Colonic mucosa (tissue), 4 donors: ENCODE measurements at regions not wholly inside any gene's neighbourhood (a gene's known extent, or its start where the extent isn't known, plus 50 kb on each side); places are given as distances from the start of the nearest gene placed in this dataset.

Experiments used
- DNase-seq: peaks from one replicate; pipeline ENCODE4 v3.0.0-alpha.2; 2020
- H3K27ac ChIP-seq: fragments of 200-600 bp; one replicate; pipeline ENCODE4 v1.8.0; 2021
- H3K27me3 ChIP-seq: fragments of 200-600 bp; one replicate; pipeline ENCODE4 v1.8.0; 2021
- H3K36me3 ChIP-seq: fragments of 200-600 bp; one replicate; pipeline ENCODE4 v1.8.0; 2021
- H3K4me1 ChIP-seq: fragments of 200-600 bp; one replicate; pipeline ENCODE4 v1.8.0; 2021; ENCODE audit warnings: mild to moderate bottlenecking
- H3K4me3 ChIP-seq: fragments of 200-600 bp; one replicate; pipeline ENCODE4 v1.8.0; 2021
- H3K9ac ChIP-seq, 2 donors: one replicate each; pipeline ENCODE4 v1.7.0; 2013; ENCODE audit warnings: control low read depth in 2 of 2, low read depth in 2 of 2, low read length in 2 of 2
- H3K9me3 ChIP-seq: fragments of 200-600 bp; one replicate; pipeline ENCODE4 v1.8.0; 2021
- intact Hi-C: fragments of 100-400 bp; cut with DNase I; formaldehyde crosslinking; loops from one replicate; pipeline ENCODE4 v1.14.1; 2022
- TF ChIP-seq, protein P1 (sequence below): fragments of 200-600 bp; IDR thresholded peaks from one replicate; pipeline ENCODE4 v1.8.0; 2022; ENCODE audit warnings: antibody characterized with exemption, mild to moderate bottlenecking
- donor health status: healthy.
- donor health status: DM: no; HTN: no; CAD: no.
- donor health status: DM: no; HTN: no; CAD: no.

DNA sequence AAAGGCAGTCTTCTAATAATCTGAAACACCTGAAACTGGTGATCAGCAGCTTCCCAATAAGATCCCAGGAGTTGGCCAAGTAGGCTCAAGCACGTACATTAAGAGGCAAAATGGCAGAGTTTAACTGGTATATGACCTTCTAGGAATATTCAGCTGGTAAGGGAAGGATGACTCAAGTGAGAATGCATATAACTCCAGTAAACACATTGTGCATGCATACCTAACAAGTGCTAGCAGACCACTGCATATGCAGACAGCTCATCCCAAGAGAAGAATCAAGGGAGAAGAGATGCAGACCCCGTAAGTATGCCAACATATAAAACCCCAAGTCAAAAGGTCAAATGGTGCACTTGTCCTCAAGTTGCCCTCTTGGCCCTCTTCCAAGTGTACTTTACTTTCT, 73.0 kb upstream of the ZRANB2 start:
- no peak for DNase-seq
- no peaks in the 10 kb centered on the region for H3K27me3 ChIP-seq
- H3K27ac ChIP-seq, result no peak overlapping the region
- no peak overlapping the region for H3K9ac ChIP-seq
- no peaks in the 10 kb centered on the region for H3K36me3 ChIP-seq
- no peak overlapping the region for H3K4me3 ChIP-seq
- TF ChIP-seq, protein P1, sequence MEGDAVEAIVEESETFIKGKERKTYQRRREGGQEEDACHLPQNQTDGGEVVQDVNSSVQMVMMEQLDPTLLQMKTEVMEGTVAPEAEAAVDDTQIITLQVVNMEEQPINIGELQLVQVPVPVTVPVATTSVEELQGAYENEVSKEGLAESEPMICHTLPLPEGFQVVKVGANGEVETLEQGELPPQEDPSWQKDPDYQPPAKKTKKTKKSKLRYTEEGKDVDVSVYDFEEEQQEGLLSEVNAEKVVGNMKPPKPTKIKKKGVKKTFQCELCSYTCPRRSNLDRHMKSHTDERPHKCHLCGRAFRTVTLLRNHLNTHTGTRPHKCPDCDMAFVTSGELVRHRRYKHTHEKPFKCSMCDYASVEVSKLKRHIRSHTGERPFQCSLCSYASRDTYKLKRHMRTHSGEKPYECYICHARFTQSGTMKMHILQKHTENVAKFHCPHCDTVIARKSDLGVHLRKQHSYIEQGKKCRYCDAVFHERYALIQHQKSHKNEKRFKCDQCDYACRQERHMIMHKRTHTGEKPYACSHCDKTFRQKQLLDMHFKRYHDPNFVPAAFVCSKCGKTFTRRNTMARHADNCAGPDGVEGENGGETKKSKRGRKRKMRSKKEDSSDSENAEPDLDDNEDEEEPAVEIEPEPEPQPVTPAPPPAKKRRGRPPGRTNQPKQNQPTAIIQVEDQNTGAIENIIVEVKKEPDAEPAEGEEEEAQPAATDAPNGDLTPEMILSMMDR, result no peak
- no peaks in the 10 kb centered on the region for H3K4me1 ChIP-seq
- H3K9me3 ChIP-seq, result no peaks in the 10 kb centered on the region
- intact Hi-C loops, result no loop called here

DNA sequence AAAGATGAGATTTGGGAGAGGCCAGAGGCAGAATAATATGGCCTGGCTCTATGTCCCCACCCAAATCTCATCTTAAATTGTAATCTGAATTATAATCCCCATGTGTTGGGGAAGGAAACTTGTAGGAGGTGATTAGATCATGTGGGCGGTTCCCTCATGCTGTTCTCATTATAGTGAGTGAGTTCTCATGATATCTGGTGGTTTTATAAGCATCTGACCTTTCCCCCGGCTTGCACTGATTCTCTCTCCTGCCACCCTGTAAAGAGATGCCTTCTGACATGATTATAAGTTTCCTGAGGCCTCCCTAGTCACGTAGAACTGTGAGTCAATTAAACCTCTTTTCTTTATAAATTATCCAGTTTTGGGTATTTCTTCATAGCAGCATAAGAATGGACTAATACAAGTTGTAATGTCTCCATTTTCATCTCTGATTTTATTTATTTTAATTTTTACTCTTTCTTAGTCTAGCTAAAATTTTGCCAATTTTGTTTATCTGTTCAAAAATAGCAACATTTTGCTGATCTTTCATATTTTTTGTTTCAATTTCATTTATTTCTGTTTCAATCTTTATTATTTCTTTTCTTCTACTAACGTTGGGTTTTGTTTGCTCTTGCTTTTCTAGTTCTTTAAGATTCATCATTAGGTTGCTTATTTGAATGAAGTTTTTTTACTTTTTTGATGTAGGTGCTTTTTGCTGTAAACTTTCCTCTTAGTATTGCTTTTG, 67.0 kb upstream of the ZRANB2 start:
- Histone ChIP-seq H3K36me3 (no peaks in the 10 kb centered on the region), H3K9ac (no peak overlapping the region), H3K27ac (no peak overlapping the region), H3K9me3 (no peaks in the 10 kb centered on the region), H3K4me1 (no peaks in the 10 kb centered on the region), H3K27me3 (no peaks in the 10 kb centered on the region), H3K4me3 (no peak overlapping the region)
- intact Hi-C loops, result no loop called here
- TF ChIP-seq, protein P1, result no peak
- no peak for DNase-seq

DNA sequence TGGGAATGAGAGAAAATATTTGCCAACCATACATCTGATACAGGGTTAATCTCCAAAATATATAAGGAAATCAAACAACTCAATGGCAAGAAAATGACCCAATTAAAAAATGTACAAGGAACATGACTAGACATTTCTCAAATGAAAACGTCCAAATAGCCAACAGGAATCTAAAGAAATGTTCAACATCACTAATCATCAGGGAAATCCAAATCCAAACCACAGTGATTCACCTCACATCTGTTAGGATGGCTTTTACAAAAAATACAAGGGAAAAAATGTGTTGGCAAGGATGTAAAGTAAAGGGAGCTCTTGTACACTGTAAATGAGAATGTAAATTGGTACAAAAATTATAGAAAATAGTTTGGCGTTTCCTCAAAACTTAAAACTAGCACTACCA, 54.7 kb upstream of the ZRANB2 start:
- no peak overlapping the region for H3K4me3 ChIP-seq
- H3K27me3 ChIP-seq, result no peaks in the 10 kb centered on the region
- DNase-seq, result no peak
- TF ChIP-seq, protein P1, result no peak
- H3K4me1 ChIP-seq, result no peaks in the 10 kb centered on the region
- H3K9me3 ChIP-seq, result no peaks in the 10 kb centered on the region
- H3K9ac ChIP-seq, result no peak overlapping the region
- no peak overlapping the region for H3K27ac ChIP-seq
- intact Hi-C loops, result no loop called here
- H3K36me3 ChIP-seq, result no peaks in the 10 kb centered on the region
